Nephron (organoid): ENCODE measurements at regions not wholly inside any gene's neighbourhood (a gene's known extent, or its start where the extent isn't known, plus 50 kb on each side); places are given as distances from the start of the nearest gene placed in this dataset.

Source experiments
- H3K27ac Mint-ChIP-seq, 3 experiments: 2 replicates each; pipeline ENCODE4 v1.8.0; 2020; ENCODE audit warnings: mixed read lengths in 3 of 3, mild to moderate bottlenecking in 2 of 3, moderate library complexity in 1 of 3
- H3K27me3 Mint-ChIP-seq: 2 replicates; pipeline ENCODE4 v1.8.0; 2021; ENCODE audit warnings: low read depth, mild to moderate bottlenecking, moderate library complexity, mixed read lengths
- H3K36me3 Mint-ChIP-seq: 2 replicates; pipeline ENCODE4 v1.8.0; 2020; ENCODE audit warnings: low read depth, mixed read lengths
- H3K4me1 Mint-ChIP-seq: 2 replicates; pipeline ENCODE4 v1.8.0; 2020; ENCODE audit warnings: mixed read lengths
- H3K4me3 Mint-ChIP-seq, 3 experiments: 2 replicates each; pipeline ENCODE4 v1.8.0; 2020; ENCODE audit warnings: mild to moderate bottlenecking in 3 of 3, mixed read lengths in 3 of 3, moderate library complexity in 2 of 3
- H3K9me3 Mint-ChIP-seq: 2 replicates; pipeline ENCODE4 v1.8.0; 2020; ENCODE audit warnings: mixed read lengths
- TF ChIP-seq, protein P1 (sequence below), 3 experiments: fragments of 200-600 bp; sonication (generic); IDR thresholded peaks; one replicate each; pipeline ENCODE4 v1.5.0; 2021; ENCODE audit warnings: antibody characterized with exemption in 3 of 3; ENCODE audit not compliant: unreplicated experiment in 3 of 3

DNA sequence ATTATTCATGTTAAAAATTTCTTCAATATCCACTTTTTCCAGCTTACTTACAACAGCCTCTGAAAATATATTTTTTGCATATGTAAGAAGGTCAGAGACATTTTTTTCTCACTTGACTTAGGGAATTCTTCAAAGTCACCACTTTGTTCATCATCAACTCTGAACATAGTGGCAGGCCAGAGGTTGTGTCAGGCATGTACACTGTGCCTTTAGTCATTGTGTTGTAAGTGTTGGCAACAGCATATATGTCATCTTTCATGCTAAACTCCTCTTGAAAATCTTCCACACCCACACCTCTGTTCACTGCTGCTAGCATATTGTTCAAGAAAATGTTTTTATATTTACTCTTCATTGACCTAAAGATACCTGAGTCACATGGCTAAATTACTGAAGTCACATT, 52.2 kb upstream of the ACVR1 start:
- no peaks in the 10 kb centered on the region for H3K4me1 Mint-ChIP-seq
- no peaks in the 10 kb centered on the region for H3K36me3 Mint-ChIP-seq
- H3K9me3 Mint-ChIP-seq = no peaks in the 10 kb centered on the region
- H3K4me3 Mint-ChIP-seq = no peak overlapping the region
- peaks cover 11% of the 10 kb centered on the region for H3K27me3 Mint-ChIP-seq
- H3K27ac Mint-ChIP-seq = no peak overlapping the region
- TF ChIP-seq, protein P1, sequence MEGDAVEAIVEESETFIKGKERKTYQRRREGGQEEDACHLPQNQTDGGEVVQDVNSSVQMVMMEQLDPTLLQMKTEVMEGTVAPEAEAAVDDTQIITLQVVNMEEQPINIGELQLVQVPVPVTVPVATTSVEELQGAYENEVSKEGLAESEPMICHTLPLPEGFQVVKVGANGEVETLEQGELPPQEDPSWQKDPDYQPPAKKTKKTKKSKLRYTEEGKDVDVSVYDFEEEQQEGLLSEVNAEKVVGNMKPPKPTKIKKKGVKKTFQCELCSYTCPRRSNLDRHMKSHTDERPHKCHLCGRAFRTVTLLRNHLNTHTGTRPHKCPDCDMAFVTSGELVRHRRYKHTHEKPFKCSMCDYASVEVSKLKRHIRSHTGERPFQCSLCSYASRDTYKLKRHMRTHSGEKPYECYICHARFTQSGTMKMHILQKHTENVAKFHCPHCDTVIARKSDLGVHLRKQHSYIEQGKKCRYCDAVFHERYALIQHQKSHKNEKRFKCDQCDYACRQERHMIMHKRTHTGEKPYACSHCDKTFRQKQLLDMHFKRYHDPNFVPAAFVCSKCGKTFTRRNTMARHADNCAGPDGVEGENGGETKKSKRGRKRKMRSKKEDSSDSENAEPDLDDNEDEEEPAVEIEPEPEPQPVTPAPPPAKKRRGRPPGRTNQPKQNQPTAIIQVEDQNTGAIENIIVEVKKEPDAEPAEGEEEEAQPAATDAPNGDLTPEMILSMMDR (IDR thresholded peaks at IDR 0.05; ENCODE audit: unreplicated experiment in 3 of 3) = no peak

DNA sequence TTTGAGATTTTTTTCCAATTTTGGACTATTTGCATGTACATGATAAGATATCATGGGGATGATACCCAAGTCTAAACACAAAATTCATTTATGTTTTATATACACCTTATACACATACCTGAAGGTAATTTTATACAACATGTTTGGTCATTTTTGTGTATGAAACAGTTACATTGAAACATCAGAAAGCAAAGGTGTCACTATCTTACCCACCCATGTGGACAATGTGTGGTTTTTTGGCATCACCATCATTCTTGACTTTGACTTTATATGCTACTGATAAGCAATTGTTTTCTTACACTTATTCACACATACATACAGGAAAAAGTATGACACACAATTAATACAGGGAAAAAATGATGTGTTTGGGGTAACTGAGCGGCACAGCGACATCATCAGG, 51.0 kb upstream of the ACVR1 start:
- H3K4me1 Mint-ChIP-seq = no peaks in the 10 kb centered on the region
- TF ChIP-seq, protein P1 (IDR thresholded peaks at IDR 0.05; ENCODE audit: unreplicated experiment in 3 of 3) = no peak
- no peak overlapping the region for H3K27ac Mint-ChIP-seq
- no peaks in the 10 kb centered on the region for H3K9me3 Mint-ChIP-seq
- H3K27me3 Mint-ChIP-seq = peaks cover 5% of the 10 kb centered on the region
- H3K36me3 Mint-ChIP-seq = no peaks in the 10 kb centered on the region
- no peak overlapping the region for H3K4me3 Mint-ChIP-seq
